ENCODE measurements at regions not wholly inside any gene's neighbourhood (a gene's known extent, or its start where the extent isn't known, plus 50 kb on each side); places are given as distances from the start of the nearest gene placed in this dataset.

DNA sequence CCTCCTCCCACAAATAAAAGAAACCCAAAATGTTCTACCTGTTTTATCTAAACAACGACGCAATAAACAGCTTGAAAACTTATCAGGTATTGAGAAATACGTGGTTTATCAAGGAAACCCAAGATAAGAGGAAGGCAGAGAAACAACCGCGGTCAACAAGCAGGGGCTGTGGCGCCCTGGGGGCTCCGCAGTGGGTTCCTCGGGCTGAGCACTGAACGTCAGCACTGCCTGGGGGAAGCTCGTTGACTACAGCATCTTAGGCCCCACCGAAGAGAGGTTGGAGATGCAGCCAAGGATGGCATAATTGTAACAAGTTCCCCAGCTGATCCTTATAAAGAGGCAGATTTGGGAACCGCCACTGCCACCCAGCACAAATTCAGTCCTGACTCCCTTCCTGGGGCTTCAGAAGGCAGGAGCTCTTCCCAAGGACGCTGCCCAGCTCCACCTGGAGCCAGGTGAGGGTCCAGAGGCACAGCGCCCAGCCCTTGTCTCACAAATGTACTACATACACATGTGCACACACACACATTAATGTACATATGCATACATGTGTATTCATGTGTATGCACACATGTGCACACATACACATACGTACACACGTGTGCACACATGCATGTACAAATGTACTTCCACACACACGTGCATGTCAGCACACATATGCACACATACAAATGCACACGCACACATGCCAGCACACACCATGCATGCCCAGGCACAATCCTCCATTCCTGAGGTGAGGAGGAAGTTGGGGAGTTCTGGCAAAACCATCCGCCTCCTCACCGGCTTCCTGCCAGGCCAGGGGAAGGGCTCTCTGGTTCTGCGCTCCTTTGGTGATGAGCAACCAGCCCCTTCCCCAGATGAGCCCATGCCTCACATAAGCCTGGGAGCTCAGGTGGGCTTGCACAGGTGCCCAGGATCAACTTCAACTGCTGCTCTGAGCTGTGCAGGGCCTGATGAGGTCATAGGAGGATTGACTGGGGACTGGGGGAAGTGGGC is 251.1 kb downstream of the NPHP4 start:
- TF ChIP-seq, protein P1, sequence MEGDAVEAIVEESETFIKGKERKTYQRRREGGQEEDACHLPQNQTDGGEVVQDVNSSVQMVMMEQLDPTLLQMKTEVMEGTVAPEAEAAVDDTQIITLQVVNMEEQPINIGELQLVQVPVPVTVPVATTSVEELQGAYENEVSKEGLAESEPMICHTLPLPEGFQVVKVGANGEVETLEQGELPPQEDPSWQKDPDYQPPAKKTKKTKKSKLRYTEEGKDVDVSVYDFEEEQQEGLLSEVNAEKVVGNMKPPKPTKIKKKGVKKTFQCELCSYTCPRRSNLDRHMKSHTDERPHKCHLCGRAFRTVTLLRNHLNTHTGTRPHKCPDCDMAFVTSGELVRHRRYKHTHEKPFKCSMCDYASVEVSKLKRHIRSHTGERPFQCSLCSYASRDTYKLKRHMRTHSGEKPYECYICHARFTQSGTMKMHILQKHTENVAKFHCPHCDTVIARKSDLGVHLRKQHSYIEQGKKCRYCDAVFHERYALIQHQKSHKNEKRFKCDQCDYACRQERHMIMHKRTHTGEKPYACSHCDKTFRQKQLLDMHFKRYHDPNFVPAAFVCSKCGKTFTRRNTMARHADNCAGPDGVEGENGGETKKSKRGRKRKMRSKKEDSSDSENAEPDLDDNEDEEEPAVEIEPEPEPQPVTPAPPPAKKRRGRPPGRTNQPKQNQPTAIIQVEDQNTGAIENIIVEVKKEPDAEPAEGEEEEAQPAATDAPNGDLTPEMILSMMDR (IDR thresholded peaks at IDR 0.05): no peak
- no peak for TF ChIP-seq POLR2A (IDR thresholded peaks at IDR 0.05)

Data from heart left ventricle (tissue), 13 donors.